H9 (cell line): ENCODE measurements at regions not wholly inside any gene's neighbourhood (a gene's known extent, or its start where the extent isn't known, plus 50 kb on each side); places are given as distances from the start of the nearest gene placed in this dataset.

Experiments
- DNase-seq: peaks from one replicate; pipeline ENCODE4 v3.0.0-alpha.2; 2017
- H2AFZ ChIP-seq: one replicate; pipeline ENCODE4 v1.6.1; 2013; ENCODE audit warnings: mild to moderate bottlenecking, low read length, control low read depth, moderate library complexity
- H2AK5ac ChIP-seq: 2 replicates; pipeline ENCODE4 v1.6.1; 2013; ENCODE audit warnings: low read length, control low read depth, mixed read lengths; ENCODE audit not compliant: insufficient read length
- H2BK120ac ChIP-seq: one replicate; pipeline ENCODE4 v1.6.1; 2013; ENCODE audit warnings: low read depth, mild to moderate bottlenecking, low read length, control low read depth, inconsistent platforms; ENCODE audit not compliant: poor library complexity, severe bottlenecking
- H2BK12ac ChIP-seq: 2 replicates; pipeline ENCODE4 v1.6.1; 2013; ENCODE audit warnings: low read length, control low read depth, mixed read lengths, low read depth; ENCODE audit not compliant: insufficient read length
- H2BK15ac ChIP-seq: 2 replicates; pipeline ENCODE4 v1.6.1; 2013; ENCODE audit warnings: low read depth, low read length, control low read depth
- H2BK20ac ChIP-seq: one replicate; pipeline ENCODE4 v1.6.1; 2013; ENCODE audit warnings: low read depth, mild to moderate bottlenecking, low read length, control low read depth, inconsistent platforms; ENCODE audit not compliant: poor library complexity, severe bottlenecking
- H2BK5ac ChIP-seq: 2 replicates; pipeline ENCODE4 v1.6.1; 2013; ENCODE audit warnings: low read length, control low read depth, mixed read lengths; ENCODE audit not compliant: insufficient read length
- H3K14ac ChIP-seq: 2 replicates; pipeline ENCODE4 v1.6.1; 2013; ENCODE audit warnings: low read length, control low read depth; ENCODE audit not compliant: insufficient read depth
- H3K18ac ChIP-seq: 2 replicates; pipeline ENCODE4 v1.6.1; 2013; ENCODE audit warnings: low read depth, mild to moderate bottlenecking, mixed read lengths, low read length, control low read depth; ENCODE audit not compliant: insufficient read length
- H3K23ac ChIP-seq: 2 replicates; pipeline ENCODE4 v1.6.1; 2013; ENCODE audit warnings: low read length, control low read depth, mixed read lengths, low read depth; ENCODE audit not compliant: insufficient read length
- H3K23me2 ChIP-seq: 2 replicates; pipeline ENCODE4 v1.6.1; 2013; ENCODE audit warnings: low read depth, mild to moderate bottlenecking, mixed read lengths, low read length, control low read depth; ENCODE audit not compliant: insufficient read length, poor library complexity, severe bottlenecking
- H3K27ac ChIP-seq: 2 replicates; pipeline ENCODE4 v1.5.1; 2013; ENCODE audit warnings: low read length, control low read depth, mixed read lengths, low read depth; ENCODE audit not compliant: insufficient read length
- H3K27me3 ChIP-seq: 2 replicates; pipeline ENCODE4 v1.6.1; 2013; ENCODE audit warnings: low read length, control low read depth, inconsistent platforms; ENCODE audit not compliant: insufficient read depth
- H3K4ac ChIP-seq: 2 replicates; pipeline ENCODE4 v1.6.1; 2013; ENCODE audit warnings: low read depth, mild to moderate bottlenecking, control low read depth, inconsistent platforms, low read length, moderate library complexity
- H3K4me1 ChIP-seq: 2 replicates; pipeline ENCODE4 v1.6.1; 2013; ENCODE audit warnings: low read length, control low read depth, inconsistent platforms; ENCODE audit not compliant: insufficient read depth
- H3K4me2 ChIP-seq: 2 replicates; pipeline ENCODE4 v1.6.1; 2013; ENCODE audit warnings: low read length, control low read depth, mixed read lengths; ENCODE audit not compliant: insufficient read length, insufficient read depth
- H3K56ac ChIP-seq: 2 replicates; pipeline ENCODE4 v1.6.1; 2013; ENCODE audit warnings: low read depth, mild to moderate bottlenecking, mixed read lengths, low read length, control low read depth; ENCODE audit not compliant: insufficient read length
- H3K79me1 ChIP-seq: 2 replicates; pipeline ENCODE4 v1.6.1; 2013; ENCODE audit warnings: low read depth, mild to moderate bottlenecking, moderate library complexity, low read length, control low read depth, inconsistent platforms; ENCODE audit not compliant: insufficient read depth, poor library complexity, severe bottlenecking
- H3K79me2 ChIP-seq: 2 replicates; pipeline ENCODE4 v1.6.1; 2013; ENCODE audit warnings: low read length, control low read depth, inconsistent platforms; ENCODE audit not compliant: insufficient read depth
- H3K9ac ChIP-seq: 2 replicates; pipeline ENCODE4 v1.6.1; 2013; ENCODE audit warnings: low read length, control low read depth, mixed read lengths; ENCODE audit not compliant: insufficient read length; ENCODE audit errors: extremely low read depth
- H3K9me3 ChIP-seq: one replicate; pipeline ENCODE4 v1.6.1; 2013; ENCODE audit warnings: low read depth, low read length, inconsistent platforms; ENCODE audit not compliant: control insufficient read depth
- H3T11ph ChIP-seq: one replicate; pipeline ENCODE4 v1.6.1; 2013; ENCODE audit warnings: mild to moderate bottlenecking, low read length, control low read depth, inconsistent platforms
- H4K20me1 ChIP-seq: one replicate; pipeline ENCODE4 v1.6.1; 2013; ENCODE audit not compliant: control insufficient read depth, insufficient read length, insufficient read depth
- H4K5ac ChIP-seq: 2 replicates; pipeline ENCODE4 v1.6.1; 2013; ENCODE audit warnings: low read depth, mild to moderate bottlenecking, mixed read lengths, low read length, control low read depth; ENCODE audit not compliant: insufficient read length
- H4K8ac ChIP-seq: replicated peaks from 2 replicates; pipeline ENCODE4 v1.6.1; 2013; ENCODE audit warnings: low read length, control low read depth, mixed read lengths, low read depth; ENCODE audit not compliant: insufficient read length
- H4K91ac ChIP-seq: 2 replicates; pipeline ENCODE4 v1.6.1; 2013; ENCODE audit warnings: low read depth, mild to moderate bottlenecking, moderate library complexity, mixed read lengths, low read length, control low read depth; ENCODE audit not compliant: insufficient read length
- H3K27ac Mint-ChIP-seq, 3 experiments: 2 replicates in 2 of 3; 3 replicates in 1 of 3; pipeline ENCODE4 v1.8.0; 2020 to 2021; ENCODE audit warnings: mixed read lengths in 3 of 3, mild to moderate bottlenecking in 1 of 3, moderate library complexity in 1 of 3
- H3K27me3 Mint-ChIP-seq: 2 replicates; pipeline ENCODE4 v1.8.0; 2021; ENCODE audit warnings: low read depth, mild to moderate bottlenecking, moderate library complexity, mixed read lengths
- H3K36me3 Mint-ChIP-seq, 3 experiments: 2 replicates in 2 of 3; 3 replicates in 1 of 3; pipeline ENCODE4 v1.8.0; 2020 to 2021; ENCODE audit warnings: low read depth in 3 of 3, mixed read lengths in 3 of 3; ENCODE audit not compliant: insufficient read depth in 1 of 3
- H3K4me1 Mint-ChIP-seq, 2 experiments: 2 replicates each; pipeline ENCODE4 v1.8.0; 2020; ENCODE audit warnings: mixed read lengths in 2 of 2
- H3K4me3 Mint-ChIP-seq, 2 experiments: 2 replicates in 1 of 2; 3 replicates in 1 of 2; pipeline ENCODE4 v1.8.0; 2020 to 2021; ENCODE audit warnings: mild to moderate bottlenecking in 2 of 2, mixed read lengths in 2 of 2, moderate library complexity in 1 of 2
- H3K9me3 Mint-ChIP-seq, 2 experiments: 2 replicates in 1 of 2; 3 replicates in 1 of 2; pipeline ENCODE4 v1.8.0; 2020; ENCODE audit warnings: mild to moderate bottlenecking in 2 of 2, mixed read lengths in 2 of 2, moderate library complexity in 1 of 2
- TF ChIP-seq, protein P1 (sequence below): fragments of 200-600 bp; sonication (generic); conservative IDR thresholded peaks from 3 replicates; pipeline ENCODE4 v1.8.0; 2021; ENCODE audit warnings: antibody characterized with exemption, mild to moderate bottlenecking

DNA sequence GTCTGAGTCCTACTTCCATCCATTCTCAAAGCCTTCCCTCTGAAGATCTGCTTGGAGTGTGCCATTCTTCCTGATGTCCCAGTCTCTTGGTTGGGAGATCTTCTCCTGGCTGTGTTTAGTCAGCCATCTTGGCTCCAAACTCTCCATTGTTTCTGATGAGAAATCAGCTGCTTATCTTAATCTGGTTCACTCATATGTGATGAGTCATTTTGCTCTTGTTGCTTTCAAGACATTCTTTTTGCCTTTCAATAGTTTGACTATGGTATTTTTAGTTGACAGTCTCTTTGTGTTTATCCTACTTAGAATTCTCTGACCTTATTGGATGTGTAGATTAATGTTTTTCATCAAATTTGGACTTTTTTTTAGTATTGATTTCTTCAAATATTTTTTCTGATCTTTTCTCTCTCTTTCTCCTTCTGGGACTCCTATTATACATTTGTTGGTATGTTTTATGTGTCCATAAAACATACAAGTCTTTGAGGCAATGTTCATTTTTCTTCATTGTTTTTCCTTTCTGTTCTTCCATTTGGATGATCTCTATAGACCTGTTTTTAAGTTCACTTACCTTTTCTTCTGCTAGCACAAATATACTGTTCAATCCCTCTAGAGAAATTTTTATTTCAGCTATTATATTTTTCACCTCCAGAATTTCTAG lies 77.2 kb upstream of the CLPB start:
- Mint-ChIP-seq H3K4me3 (no peak overlapping the region; a peak in 1 of 5 replicates), H3K9me3 (peaks cover 50 to 52% of the 10 kb centered on the region in 2 experiments)

More for the DNA sequence above, 77.2 kb upstream of the CLPB start:
- Histone ChIP-seq H4K8ac (no peak overlapping the region), H3K79me1 (no peaks in the 10 kb centered on the region), H3K14ac (no peak overlapping the region), H3K4me2 (no peak overlapping the region), H2BK15ac (no peak overlapping the region; the same call in 1 of the 2 replicates), H4K91ac (no peak overlapping the region), H3K27ac (no peak overlapping the region), H2AFZ (no peak overlapping the region), H3K23ac (no peak overlapping the region), H3T11ph (no peak overlapping the region), H3K23me2 (no peaks in the 10 kb centered on the region), H3K56ac (no peak overlapping the region), H2BK12ac (no peak overlapping the region), H4K5ac (no peak overlapping the region), H2BK120ac (no peak overlapping the region), H4K20me1 (no peaks in the 10 kb centered on the region), H3K18ac (no peak overlapping the region), H3K9me3 (peaks cover 9% of the 10 kb centered on the region), H3K27me3 (no peaks in the 10 kb centered on the region), H3K4me1 (no peaks in the 10 kb centered on the region), H2AK5ac (no peak overlapping the region), H2BK20ac (no peak overlapping the region), H2BK5ac (no peak overlapping the region), H3K9ac (no peak overlapping the region), H3K4ac (no peak overlapping the region), H3K79me2 (no peaks in the 10 kb centered on the region)
- TF ChIP-seq, protein P1, sequence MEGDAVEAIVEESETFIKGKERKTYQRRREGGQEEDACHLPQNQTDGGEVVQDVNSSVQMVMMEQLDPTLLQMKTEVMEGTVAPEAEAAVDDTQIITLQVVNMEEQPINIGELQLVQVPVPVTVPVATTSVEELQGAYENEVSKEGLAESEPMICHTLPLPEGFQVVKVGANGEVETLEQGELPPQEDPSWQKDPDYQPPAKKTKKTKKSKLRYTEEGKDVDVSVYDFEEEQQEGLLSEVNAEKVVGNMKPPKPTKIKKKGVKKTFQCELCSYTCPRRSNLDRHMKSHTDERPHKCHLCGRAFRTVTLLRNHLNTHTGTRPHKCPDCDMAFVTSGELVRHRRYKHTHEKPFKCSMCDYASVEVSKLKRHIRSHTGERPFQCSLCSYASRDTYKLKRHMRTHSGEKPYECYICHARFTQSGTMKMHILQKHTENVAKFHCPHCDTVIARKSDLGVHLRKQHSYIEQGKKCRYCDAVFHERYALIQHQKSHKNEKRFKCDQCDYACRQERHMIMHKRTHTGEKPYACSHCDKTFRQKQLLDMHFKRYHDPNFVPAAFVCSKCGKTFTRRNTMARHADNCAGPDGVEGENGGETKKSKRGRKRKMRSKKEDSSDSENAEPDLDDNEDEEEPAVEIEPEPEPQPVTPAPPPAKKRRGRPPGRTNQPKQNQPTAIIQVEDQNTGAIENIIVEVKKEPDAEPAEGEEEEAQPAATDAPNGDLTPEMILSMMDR = no peak
- Mint-ChIP-seq H3K4me1 (no peaks in the 10 kb centered on the region), H3K36me3 (peaks cover 15 to 41% (median 18%) of the 10 kb centered on the region in 3 experiments), H3K27ac (no peak overlapping the region), H3K27me3 (peaks cover 24% of the 10 kb centered on the region)
- DNase-seq = no peak
